Liver (tissue), 8 donors: ENCODE measurements at regions not wholly inside any gene's neighbourhood (a gene's known extent, or its start where the extent isn't known, plus 50 kb on each side); places are given as distances from the start of the nearest gene placed in this dataset.
A peak's percentile ranks its signal among the peaks of the same experiment; 100 is the strongest.

Source experiments
- DNase-seq: peaks from one replicate; pipeline ENCODE4 v3.0.0-alpha.2; 2017; ENCODE audit warnings: low spot score
- H3K27ac ChIP-seq, 2 donors: one replicate each; pipeline ENCODE4 v1.7.0; 2013; ENCODE audit warnings: inconsistent platforms in 2 of 2, low read length in 2 of 2, control low read depth in 1 of 2, low read depth in 1 of 2, mild to moderate bottlenecking in 1 of 2
- H3K27me3 ChIP-seq, 4 donors: one replicate each; pipeline versions ENCODE4 v1.6.1 to v1.7.0; 2013; ENCODE audit warnings: low read length in 3 of 4, inconsistent platforms in 1 of 4, mild to moderate bottlenecking in 1 of 4, moderate library complexity in 1 of 4; ENCODE audit not compliant: control insufficient read depth in 4 of 4, insufficient read depth in 4 of 4
- H3K36me3 ChIP-seq, 4 donors: one replicate each; pipeline versions ENCODE4 v1.6.1 to v1.7.0; 2013; ENCODE audit warnings: low read length in 3 of 4, mild to moderate bottlenecking in 3 of 4, low read depth in 1 of 4, moderate library complexity in 1 of 4; ENCODE audit not compliant: control insufficient read depth in 4 of 4, insufficient read depth in 3 of 4
- H3K4me1 ChIP-seq, 4 donors: one replicate each; pipeline versions ENCODE4 v1.6.1 to v1.7.0; 2013; ENCODE audit warnings: low read length in 3 of 4, mild to moderate bottlenecking in 3 of 4, moderate library complexity in 1 of 4; ENCODE audit not compliant: control insufficient read depth in 4 of 4, insufficient read depth in 4 of 4
- H3K4me3 ChIP-seq, 3 donors: one replicate each; pipeline versions ENCODE4 v1.6.1 to v1.7.0; 2013; ENCODE audit warnings: low read length in 3 of 3, control low read depth in 1 of 3, low read depth in 1 of 3, mild to moderate bottlenecking in 1 of 3
- H3K9ac ChIP-seq, 2 donors: one replicate each; pipeline ENCODE4 v1.7.0; 2013; ENCODE audit warnings: low read length in 2 of 2, mild to moderate bottlenecking in 2 of 2, moderate library complexity in 2 of 2, control low read depth in 1 of 2, low read depth in 1 of 2
- H3K9me3 ChIP-seq, 4 donors: one replicate each; pipeline versions ENCODE4 v1.6.1 to v1.7.0; 2013; ENCODE audit warnings: low read length in 3 of 4; ENCODE audit not compliant: control insufficient read depth in 4 of 4
- EGR1 ChIP-seq, 2 donors: IDR thresholded peaks; 2 replicates each; pipeline ENCODE4 v1.6.1; 2016 to 2018; ENCODE audit warnings: antibody characterized with exemption in 2 of 2, low read depth in 2 of 2
- FOXA1 ChIP-seq: IDR thresholded peaks from 2 replicates; pipeline ENCODE4 v1.6.1; 2016; ENCODE audit warnings: antibody characterized with exemption
- FOXA2 ChIP-seq: IDR thresholded peaks from 2 replicates; pipeline ENCODE4 v1.6.1; 2016; ENCODE audit warnings: antibody characterized with exemption
- GABPA ChIP-seq, 2 donors: IDR thresholded peaks in 1 of 2; conservative IDR thresholded peaks in 1 of 2; 2 replicates each; pipeline ENCODE4 v1.6.1; 2016; ENCODE audit warnings: antibody characterized with exemption in 2 of 2, mild to moderate bottlenecking in 1 of 2, moderate library complexity in 1 of 2
- HNF4A ChIP-seq, 2 donors: conservative IDR thresholded peaks; 2 replicates each; pipeline ENCODE4 v1.6.1; 2016; ENCODE audit warnings: antibody characterized with exemption in 2 of 2, mild to moderate bottlenecking in 2 of 2
- HNF4G ChIP-seq: IDR thresholded peaks from 2 replicates; pipeline ENCODE4 v1.6.1; 2016; ENCODE audit warnings: antibody characterized with exemption
- JUND ChIP-seq, 2 donors: IDR thresholded peaks; 2 replicates each; pipeline ENCODE4 v1.6.1; 2016; ENCODE audit warnings: antibody characterized with exemption in 2 of 2
- NR2F2 ChIP-seq: IDR thresholded peaks from 2 replicates; pipeline ENCODE4 v1.6.1; 2016; ENCODE audit warnings: antibody characterized with exemption
- RAD21 ChIP-seq, 2 donors: IDR thresholded peaks; 2 replicates each; pipeline ENCODE4 v1.6.1; 2016; ENCODE audit warnings: antibody characterized with exemption in 2 of 2, mild to moderate bottlenecking in 2 of 2
- RXRA ChIP-seq, 2 donors: IDR thresholded peaks; 2 replicates each; pipeline ENCODE4 v1.6.1; 2017 to 2018; ENCODE audit warnings: antibody characterized with exemption in 2 of 2, mild to moderate bottlenecking in 1 of 2
- TAF1 ChIP-seq: conservative IDR thresholded peaks from 2 replicates; pipeline ENCODE4 v1.6.1; 2016; ENCODE audit warnings: antibody characterized with exemption, mild to moderate bottlenecking
- YY1 ChIP-seq: IDR thresholded peaks from 2 replicates; pipeline ENCODE4 v1.6.1; 2016; ENCODE audit warnings: antibody characterized with exemption, mild to moderate bottlenecking
- WGBS: extraction: QIAGEN DNeasy Blood & Tissue Kit; methylation state at CpG from one replicate; pipeline ENCODE4 v1.1.7; 2013; 5-methylcytosine and 5-hydroxymethylcytosine counted together
- TF ChIP-seq, protein P1 (sequence below): fragments of 150-350 bp; IDR thresholded peaks from 2 replicates; pipeline ENCODE4 v1.5.1; 2017; ENCODE audit warnings: improper control_type of control experiment, low read depth, low read length; ENCODE audit not compliant: missing input control
- TF ChIP-seq, protein P2 (sequence below): IDR thresholded peaks from 2 replicates; pipeline ENCODE4 v1.6.1; 2016; ENCODE audit warnings: antibody characterized with exemption
- TF ChIP-seq, protein P3 (sequence below): IDR thresholded peaks from 2 replicates; pipeline ENCODE4 v1.6.1; 2016; ENCODE audit warnings: antibody characterized with exemption
- TF ChIP-seq, protein P4 (sequence below): IDR thresholded peaks from 2 replicates; pipeline ENCODE4 v1.6.1; 2016; ENCODE audit warnings: antibody characterized with exemption, mild to moderate bottlenecking
- TF ChIP-seq, protein P5 (sequence below): IDR thresholded peaks from 2 replicates; pipeline ENCODE4 v1.6.1; 2016; ENCODE audit warnings: antibody characterized with exemption
- donor health status: healthy.
- donor health status: healthy.
- donor health status: healthy.
- donor health status: healthy.
- donor health status: healthy.

DNA sequence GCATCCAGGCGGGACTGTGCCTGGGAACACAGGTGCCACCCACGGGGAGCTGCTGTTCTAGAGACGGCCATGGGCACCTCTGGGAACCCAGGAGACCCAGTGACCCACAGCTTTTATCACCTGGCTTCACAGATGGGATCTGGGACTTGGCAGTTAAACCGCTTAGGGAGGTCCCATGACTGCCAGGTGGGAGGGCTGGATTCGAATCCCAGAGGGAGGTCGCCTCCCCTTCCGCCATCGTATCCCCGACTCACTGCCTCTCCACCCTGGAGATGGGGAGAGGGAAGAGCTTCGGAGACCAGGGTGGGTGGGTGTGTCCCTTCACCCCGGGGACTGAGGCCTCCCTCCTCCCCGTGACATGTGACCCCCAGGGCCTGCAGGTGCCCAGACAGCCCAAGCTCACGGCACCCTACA, 169.4 kb downstream of the RTP5 start:
- no peaks in the 10 kb centered on the region for H3K36me3 ChIP-seq
- no peak overlapping the region for H3K4me3 ChIP-seq
- no peaks in the 10 kb centered on the region for H3K27me3 ChIP-seq
- TF ChIP-seq RAD21 (IDR thresholded peaks at IDR 0.05) (no peak), FOXA2 (no peak), FOXA1 (no peak), HNF4A (conservative IDR thresholded peaks at IDR 0.05) (no peak), RXRA (IDR thresholded peaks at IDR 0.05) (no peak), EGR1 (IDR thresholded peaks at IDR 0.05; ENCODE audit: low read depth in 2 of 2) (no peak), NR2F2 (no peak), GABPA (IDR thresholded peaks at IDR 0.05 in 1 of 2, conservative IDR thresholded peaks at IDR 0.05 in 1 of 2) (no peak), JUND (IDR thresholded peaks at IDR 0.05) (no peak)
- TF ChIP-seq, protein P1, sequence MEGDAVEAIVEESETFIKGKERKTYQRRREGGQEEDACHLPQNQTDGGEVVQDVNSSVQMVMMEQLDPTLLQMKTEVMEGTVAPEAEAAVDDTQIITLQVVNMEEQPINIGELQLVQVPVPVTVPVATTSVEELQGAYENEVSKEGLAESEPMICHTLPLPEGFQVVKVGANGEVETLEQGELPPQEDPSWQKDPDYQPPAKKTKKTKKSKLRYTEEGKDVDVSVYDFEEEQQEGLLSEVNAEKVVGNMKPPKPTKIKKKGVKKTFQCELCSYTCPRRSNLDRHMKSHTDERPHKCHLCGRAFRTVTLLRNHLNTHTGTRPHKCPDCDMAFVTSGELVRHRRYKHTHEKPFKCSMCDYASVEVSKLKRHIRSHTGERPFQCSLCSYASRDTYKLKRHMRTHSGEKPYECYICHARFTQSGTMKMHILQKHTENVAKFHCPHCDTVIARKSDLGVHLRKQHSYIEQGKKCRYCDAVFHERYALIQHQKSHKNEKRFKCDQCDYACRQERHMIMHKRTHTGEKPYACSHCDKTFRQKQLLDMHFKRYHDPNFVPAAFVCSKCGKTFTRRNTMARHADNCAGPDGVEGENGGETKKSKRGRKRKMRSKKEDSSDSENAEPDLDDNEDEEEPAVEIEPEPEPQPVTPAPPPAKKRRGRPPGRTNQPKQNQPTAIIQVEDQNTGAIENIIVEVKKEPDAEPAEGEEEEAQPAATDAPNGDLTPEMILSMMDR, result no peak
- TF ChIP-seq, protein P2, sequence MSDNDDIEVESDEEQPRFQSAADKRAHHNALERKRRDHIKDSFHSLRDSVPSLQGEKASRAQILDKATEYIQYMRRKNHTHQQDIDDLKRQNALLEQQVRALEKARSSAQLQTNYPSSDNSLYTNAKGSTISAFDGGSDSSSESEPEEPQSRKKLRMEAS, result no peak
- WGBS, result 88% methylated on average over 13 of the region's 13 CpGs
- peaks cover 9 to 17% (median 11%) of the 10 kb centered on the region in 4 donors for H3K4me1 ChIP-seq
- no peak for DNase-seq
- H3K27ac ChIP-seq, result peak overlapping the region in 1 of 2 donors; percentile 6
- H3K9ac ChIP-seq, result no peak overlapping the region
- H3K9me3 ChIP-seq, result no peaks in the 10 kb centered on the region

DNA sequence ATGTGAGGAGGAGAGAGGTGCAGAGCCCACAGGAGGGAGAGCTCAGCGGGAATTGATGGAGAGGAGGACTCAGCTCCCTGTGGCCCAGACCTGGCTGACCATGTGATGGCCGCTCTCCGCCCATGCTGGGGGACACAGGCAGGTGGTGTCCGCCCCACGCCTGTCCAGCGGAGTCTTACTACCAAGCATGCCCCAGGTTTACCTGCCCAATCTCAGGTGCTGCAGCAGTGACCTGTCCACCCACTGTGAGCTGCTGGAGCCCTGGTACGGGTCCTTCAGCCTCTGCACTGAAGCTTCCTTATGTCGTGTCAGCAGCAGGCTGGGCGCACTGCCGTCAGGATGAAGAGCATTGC, 170.8 kb downstream of the RTP5 start:
- Histone ChIP-seq H3K27me3 (no peaks in the 10 kb centered on the region), H3K9ac (no peak overlapping the region), H3K9me3 (no peaks in the 10 kb centered on the region), H3K4me1 (peaks cover 9 to 17% (median 11%) of the 10 kb centered on the region in 4 donors), H3K4me3 (no peak overlapping the region), H3K36me3 (no peaks in the 10 kb centered on the region), H3K27ac (no peak overlapping the region)
- DNase-seq, result no peak
- TF ChIP-seq EGR1 (IDR thresholded peaks at IDR 0.05; ENCODE audit: low read depth in 2 of 2), result no peak
- TF ChIP-seq FOXA2, result no peak
- no peak for TF ChIP-seq YY1
- TF ChIP-seq, protein P3, sequence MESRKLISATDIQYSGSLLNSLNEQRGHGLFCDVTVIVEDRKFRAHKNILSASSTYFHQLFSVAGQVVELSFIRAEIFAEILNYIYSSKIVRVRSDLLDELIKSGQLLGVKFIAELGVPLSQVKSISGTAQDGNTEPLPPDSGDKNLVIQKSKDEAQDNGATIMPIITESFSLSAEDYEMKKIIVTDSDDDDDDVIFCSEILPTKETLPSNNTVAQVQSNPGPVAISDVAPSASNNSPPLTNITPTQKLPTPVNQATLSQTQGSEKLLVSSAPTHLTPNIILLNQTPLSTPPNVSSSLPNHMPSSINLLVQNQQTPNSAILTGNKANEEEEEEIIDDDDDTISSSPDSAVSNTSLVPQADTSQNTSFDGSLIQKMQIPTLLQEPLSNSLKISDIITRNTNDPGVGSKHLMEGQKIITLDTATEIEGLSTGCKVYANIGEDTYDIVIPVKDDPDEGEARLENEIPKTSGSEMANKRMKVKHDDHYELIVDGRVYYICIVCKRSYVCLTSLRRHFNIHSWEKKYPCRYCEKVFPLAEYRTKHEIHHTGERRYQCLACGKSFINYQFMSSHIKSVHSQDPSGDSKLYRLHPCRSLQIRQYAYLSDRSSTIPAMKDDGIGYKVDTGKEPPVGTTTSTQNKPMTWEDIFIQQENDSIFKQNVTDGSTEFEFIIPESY, result no peak
- TF ChIP-seq GABPA (IDR thresholded peaks at IDR 0.05 in 1 of 2, conservative IDR thresholded peaks at IDR 0.05 in 1 of 2), result no peak
- no peak for TF ChIP-seq HNF4G
- TF ChIP-seq RXRA (IDR thresholded peaks at IDR 0.05), result no peak
- TF ChIP-seq, protein P4, sequence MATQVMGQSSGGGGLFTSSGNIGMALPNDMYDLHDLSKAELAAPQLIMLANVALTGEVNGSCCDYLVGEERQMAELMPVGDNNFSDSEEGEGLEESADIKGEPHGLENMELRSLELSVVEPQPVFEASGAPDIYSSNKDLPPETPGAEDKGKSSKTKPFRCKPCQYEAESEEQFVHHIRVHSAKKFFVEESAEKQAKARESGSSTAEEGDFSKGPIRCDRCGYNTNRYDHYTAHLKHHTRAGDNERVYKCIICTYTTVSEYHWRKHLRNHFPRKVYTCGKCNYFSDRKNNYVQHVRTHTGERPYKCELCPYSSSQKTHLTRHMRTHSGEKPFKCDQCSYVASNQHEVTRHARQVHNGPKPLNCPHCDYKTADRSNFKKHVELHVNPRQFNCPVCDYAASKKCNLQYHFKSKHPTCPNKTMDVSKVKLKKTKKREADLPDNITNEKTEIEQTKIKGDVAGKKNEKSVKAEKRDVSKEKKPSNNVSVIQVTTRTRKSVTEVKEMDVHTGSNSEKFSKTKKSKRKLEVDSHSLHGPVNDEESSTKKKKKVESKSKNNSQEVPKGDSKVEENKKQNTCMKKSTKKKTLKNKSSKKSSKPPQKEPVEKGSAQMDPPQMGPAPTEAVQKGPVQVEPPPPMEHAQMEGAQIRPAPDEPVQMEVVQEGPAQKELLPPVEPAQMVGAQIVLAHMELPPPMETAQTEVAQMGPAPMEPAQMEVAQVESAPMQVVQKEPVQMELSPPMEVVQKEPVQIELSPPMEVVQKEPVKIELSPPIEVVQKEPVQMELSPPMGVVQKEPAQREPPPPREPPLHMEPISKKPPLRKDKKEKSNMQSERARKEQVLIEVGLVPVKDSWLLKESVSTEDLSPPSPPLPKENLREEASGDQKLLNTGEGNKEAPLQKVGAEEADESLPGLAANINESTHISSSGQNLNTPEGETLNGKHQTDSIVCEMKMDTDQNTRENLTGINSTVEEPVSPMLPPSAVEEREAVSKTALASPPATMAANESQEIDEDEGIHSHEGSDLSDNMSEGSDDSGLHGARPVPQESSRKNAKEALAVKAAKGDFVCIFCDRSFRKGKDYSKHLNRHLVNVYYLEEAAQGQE, result no peak
- no peak for TF ChIP-seq NR2F2
- TF ChIP-seq, protein P2, result no peak
- TF ChIP-seq, protein P5, sequence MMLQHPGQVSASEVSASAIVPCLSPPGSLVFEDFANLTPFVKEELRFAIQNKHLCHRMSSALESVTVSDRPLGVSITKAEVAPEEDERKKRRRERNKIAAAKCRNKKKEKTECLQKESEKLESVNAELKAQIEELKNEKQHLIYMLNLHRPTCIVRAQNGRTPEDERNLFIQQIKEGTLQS, result no peak
- TF ChIP-seq TAF1, result no peak
- 94% methylated on average over 10 of the region's 10 CpGs for WGBS
